HG03097 (cell line): ENCODE measurements at regions not wholly inside any gene's neighbourhood (a gene's known extent, or its start where the extent isn't known, plus 50 kb on each side); places are given as distances from the start of the nearest gene placed in this dataset.
"Not testable (repeated sequence)": the region's sequence is repeated elsewhere in the genome, so short reads cannot be mapped to it uniquely, and the experiment has no call there.

Experiments used
- ATAC-seq: cut with Tn5 transposase; IDR thresholded peaks from one replicate; pipeline ENCODE4 v1.9.1; 2021; ENCODE audit not compliant: unreplicated experiment, low FRiP score

- not testable (repeated sequence) for ATAC-seq
Measured at GRCh38 chr5:34188001-34188822, 145.2 kb upstream of the C1QTNF3 start.

- ATAC-seq, result not testable (repeated sequence)
Measured at GRCh38 chr5:34189246-34189645, 146.2 kb upstream of the C1QTNF3 start.

- not testable (repeated sequence) for ATAC-seq
Measured at GRCh38 chr5:34189752-34190411, 146.9 kb upstream of the C1QTNF3 start.

GRCh38 chr5:34190466-34190865, 147.5 kb upstream of the C1QTNF3 start:
- not testable (repeated sequence) for ATAC-seq

DNA sequence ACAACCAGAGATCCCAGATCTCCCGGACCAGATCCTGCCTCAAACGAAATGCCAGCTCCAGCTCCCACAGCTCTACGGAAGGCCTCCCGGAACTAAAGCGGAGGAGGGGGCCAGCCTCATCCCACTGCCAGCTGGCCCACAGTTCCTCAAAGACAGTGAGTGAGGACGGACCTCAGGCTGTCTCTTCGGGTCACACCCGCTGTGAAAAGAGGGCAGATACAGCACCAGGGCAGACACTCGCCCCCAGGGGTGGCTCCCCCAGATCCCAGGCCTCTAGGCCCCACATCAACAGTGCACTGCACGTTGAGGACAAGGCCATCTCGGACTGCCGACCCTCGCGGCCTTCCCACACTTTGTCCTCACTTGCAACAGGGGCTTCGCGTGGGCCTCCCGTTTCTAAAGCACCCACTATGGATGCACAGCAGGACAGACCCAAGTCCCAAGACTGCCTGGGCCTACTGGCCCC, 148.3 kb upstream of the C1QTNF3 start:
- not testable (repeated sequence) for ATAC-seq

DNA sequence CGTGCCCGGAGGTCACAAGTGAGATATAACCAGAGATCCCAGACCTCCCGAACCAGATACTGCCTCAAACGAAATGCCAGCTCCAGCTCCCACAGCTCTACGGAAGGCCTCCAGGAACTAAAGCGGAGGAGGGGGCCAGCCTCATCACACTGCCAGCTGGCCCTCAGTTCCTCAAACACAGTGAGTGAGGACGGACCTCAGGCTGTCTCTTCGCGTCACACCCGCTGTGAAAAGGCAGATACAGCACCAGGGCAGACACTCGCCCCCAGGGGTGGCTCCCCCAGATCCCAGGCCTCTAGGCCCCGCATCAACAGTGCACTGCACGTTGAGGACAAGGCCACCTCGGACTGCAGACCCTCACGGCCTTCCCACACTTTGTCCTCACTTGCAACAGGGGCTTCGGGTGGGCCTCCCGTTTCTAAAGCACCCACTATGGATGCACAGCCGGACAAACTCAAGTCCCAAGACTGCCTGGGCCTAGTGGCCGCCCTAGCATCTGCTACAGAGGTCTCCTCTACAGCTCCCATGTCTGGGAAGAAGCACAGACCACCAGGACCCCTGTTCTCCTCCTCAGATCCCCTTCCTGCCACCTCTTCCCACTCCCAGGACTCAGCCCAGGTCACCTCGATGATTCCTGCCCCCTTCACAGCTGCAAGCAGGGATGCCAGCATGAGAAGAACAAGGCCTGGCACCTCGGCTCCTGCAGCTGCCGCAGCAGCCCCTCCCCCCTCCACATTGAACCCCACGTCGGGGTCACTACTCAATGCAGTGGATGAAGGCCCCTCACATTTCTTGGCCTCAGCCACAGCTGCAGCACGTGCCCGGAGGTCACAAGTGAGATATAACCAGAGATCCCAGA, 149.3 kb upstream of the C1QTNF3 start:
- not testable (repeated sequence) for ATAC-seq

GRCh38 chr5:34192923-34193262, 149.9 kb upstream of the C1QTNF3 start:
- not testable (repeated sequence) for ATAC-seq

GRCh38 chr5:34193297-34193696, 150.3 kb upstream of the C1QTNF3 start:
- ATAC-seq, result not testable (repeated sequence)

- ATAC-seq, result not testable (repeated sequence)
Measured at GRCh38 chr5:34193804-34194203, 150.8 kb upstream of the C1QTNF3 start.

DNA sequence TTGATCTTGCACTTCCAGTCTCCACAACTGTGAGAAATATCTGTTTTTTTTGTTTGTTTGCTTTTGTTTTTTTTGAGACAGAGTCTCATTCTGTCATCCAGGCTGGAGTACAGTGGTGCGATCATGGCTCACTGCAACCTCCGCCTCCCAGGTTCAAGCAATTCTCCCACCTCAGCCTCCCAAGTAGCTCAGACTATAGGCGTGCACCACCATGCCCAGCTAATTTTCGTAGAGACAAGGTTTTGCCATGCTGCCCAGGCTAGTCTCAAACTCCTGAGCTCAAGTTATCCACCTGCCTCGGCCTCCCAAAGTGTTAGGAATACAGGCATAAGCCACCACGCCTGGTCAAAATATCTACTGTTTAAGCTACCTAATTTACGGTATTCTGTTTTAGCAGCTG, 153.1 kb upstream of the C1QTNF3 start:
- not testable (repeated sequence) for ATAC-seq

- ATAC-seq, result not testable (repeated sequence)
Measured at GRCh38 chr5:34205347-34205746, 162.3 kb upstream of the C1QTNF3 start.

- ATAC-seq, result not testable (repeated sequence)
Measured at GRCh38 chr5:34217386-34217785, 174.4 kb upstream of the C1QTNF3 start.

DNA sequence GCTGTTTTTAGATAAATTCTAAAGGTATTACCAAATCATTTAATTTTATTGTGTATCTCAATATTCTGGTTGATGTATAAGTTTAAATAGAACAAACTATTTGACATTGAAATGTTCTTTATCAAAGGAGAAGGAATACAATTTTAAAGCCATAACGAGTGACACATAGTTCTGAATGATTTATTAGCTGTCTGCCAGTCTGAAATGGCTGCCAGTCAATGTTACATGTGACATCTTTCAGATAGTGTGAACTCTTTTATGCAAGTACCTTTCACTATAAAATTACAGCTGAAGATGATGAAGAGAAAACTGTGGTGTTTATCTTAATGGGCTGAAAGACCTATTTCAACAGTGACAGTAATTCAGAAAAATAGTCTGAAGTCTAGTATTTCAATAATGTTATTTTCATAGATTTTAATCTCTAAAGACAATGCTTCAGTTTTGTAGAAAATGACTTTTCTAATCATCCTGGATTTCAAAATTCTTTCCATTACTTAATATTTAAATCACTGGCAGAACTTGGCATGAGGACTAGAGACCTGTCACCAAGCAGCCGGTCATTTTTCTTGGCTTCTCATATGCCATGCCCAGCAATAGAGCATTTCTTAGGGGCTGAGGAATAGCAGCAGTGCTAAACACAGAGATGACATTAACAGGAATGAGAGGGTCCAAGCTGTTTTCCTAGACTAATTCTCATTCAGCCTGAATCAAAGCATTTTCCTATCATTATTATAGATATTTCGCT, 178.5 kb upstream of the C1QTNF3 start:
- not testable (repeated sequence) for ATAC-seq

GRCh38 chr5:34223158-34223557, 180.1 kb upstream of the C1QTNF3 start:
- ATAC-seq, result not testable (repeated sequence)

GRCh38 chr5:34230402-34230801, 187.4 kb upstream of the C1QTNF3 start:
- ATAC-seq, result not testable (repeated sequence)

- not testable (repeated sequence) for ATAC-seq
Measured at GRCh38 chr5:34243802-34244201, 200.8 kb upstream of the C1QTNF3 start.

GRCh38 chr5:34244281-34245031, 201.4 kb upstream of the C1QTNF3 start:
- not testable (repeated sequence) for ATAC-seq

GRCh38 chr5:34245032-34245394, 202.0 kb upstream of the C1QTNF3 start:
- ATAC-seq, result not testable (repeated sequence)

DNA sequence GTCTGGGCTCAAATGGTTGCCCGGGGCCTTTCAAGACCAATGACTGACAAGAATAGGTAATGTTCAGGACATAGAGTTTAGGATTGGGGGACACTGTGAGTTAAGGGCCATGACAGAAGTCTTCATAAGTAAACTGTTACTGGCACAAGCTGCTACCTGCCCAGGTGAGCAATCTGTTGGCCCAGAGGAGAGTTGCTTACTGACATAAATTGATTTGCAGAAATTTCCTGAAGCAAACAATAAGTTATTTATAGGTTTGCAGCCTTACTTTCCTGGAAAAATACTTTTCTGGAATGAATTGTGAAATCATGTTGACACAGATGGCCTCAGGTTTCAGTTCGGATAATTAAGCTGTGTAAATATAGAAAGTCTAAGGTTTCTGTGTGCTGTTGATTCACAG, 202.8 kb upstream of the C1QTNF3 start:
- not testable (repeated sequence) for ATAC-seq
